Epithelial cell of esophagus (primary cell): ENCODE measurements at regions not wholly inside any gene's neighbourhood (a gene's known extent, or its start where the extent isn't known, plus 50 kb on each side); places are given as distances from the start of the nearest gene placed in this dataset.

Experiments used
- DNase-seq: peaks from one replicate; pipeline ENCODE4 v3.0.0; 2010; ENCODE audit warnings: low read depth
- H3K4me3 ChIP-seq: 2 replicates; pipeline ENCODE4 v1.5.1; 2011; ENCODE audit warnings: mild to moderate bottlenecking, low read length, control low read depth
- TF ChIP-seq, protein P1 (sequence below): IDR thresholded peaks from 2 replicates; pipeline ENCODE4 v1.5.1; 2011; ENCODE audit warnings: low read depth, mild to moderate bottlenecking, low read length, control low read depth, inconsistent platforms; ENCODE audit not compliant: insufficient read depth; ENCODE audit errors: missing control alignments

DNA sequence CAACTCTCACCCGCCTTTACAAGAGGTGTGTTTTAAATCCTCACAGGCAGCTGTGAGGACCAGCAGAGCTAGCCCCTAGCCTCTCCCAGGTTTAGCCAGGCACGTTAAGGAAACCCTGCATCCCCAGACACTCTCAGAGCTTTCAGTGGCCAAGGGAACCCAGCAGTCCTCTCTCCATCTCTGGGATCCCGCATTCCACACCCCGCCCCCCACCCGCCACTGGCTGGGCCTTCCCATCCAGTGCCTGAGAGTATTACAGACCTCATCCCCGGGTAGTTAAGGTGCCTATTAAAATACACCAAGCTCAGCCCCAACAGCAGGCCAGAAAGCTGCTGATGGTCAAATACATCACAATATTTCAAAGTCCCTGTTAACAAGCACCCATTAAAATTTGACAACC, 256.2 kb downstream of the BCOR start:
- DNase-seq = no peak
- no peak overlapping the region for H3K4me3 ChIP-seq
- TF ChIP-seq, protein P1, sequence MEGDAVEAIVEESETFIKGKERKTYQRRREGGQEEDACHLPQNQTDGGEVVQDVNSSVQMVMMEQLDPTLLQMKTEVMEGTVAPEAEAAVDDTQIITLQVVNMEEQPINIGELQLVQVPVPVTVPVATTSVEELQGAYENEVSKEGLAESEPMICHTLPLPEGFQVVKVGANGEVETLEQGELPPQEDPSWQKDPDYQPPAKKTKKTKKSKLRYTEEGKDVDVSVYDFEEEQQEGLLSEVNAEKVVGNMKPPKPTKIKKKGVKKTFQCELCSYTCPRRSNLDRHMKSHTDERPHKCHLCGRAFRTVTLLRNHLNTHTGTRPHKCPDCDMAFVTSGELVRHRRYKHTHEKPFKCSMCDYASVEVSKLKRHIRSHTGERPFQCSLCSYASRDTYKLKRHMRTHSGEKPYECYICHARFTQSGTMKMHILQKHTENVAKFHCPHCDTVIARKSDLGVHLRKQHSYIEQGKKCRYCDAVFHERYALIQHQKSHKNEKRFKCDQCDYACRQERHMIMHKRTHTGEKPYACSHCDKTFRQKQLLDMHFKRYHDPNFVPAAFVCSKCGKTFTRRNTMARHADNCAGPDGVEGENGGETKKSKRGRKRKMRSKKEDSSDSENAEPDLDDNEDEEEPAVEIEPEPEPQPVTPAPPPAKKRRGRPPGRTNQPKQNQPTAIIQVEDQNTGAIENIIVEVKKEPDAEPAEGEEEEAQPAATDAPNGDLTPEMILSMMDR = no peak

DNA sequence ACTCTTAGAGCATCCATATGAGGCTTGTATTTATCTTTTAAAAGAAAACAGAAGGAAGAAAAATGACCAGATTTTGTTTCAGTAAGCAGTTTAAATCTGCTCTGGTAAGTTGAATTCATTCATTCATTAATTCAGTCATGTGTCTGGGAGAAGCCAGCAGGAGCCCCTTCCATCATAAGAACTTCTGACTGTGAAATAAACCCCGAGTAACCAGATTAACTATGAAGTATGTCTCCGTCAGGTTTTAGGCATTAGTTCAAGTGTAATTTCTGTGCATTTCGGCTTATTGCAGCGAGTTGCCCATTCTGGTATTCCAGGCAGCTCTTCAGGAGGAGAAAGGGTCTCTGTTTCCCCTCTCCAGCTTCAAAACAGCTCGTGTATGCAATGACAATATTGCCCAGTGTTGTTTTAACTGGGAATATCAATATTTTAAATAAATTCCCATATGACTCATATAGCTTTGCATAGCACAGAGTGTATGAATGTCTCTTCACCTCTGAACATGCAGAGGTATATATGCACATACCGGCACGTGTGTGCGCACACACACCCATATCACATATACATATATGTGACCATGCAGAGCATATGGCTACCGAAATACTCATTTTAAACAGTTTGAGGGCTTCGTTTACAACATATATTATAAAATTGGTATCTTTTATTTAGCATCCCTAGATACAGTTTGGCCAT, 255.3 kb downstream of the BCOR start:
- TF ChIP-seq, protein P1 = no peak
- H3K4me3 ChIP-seq = no peak overlapping the region
- no peak for DNase-seq

DNA sequence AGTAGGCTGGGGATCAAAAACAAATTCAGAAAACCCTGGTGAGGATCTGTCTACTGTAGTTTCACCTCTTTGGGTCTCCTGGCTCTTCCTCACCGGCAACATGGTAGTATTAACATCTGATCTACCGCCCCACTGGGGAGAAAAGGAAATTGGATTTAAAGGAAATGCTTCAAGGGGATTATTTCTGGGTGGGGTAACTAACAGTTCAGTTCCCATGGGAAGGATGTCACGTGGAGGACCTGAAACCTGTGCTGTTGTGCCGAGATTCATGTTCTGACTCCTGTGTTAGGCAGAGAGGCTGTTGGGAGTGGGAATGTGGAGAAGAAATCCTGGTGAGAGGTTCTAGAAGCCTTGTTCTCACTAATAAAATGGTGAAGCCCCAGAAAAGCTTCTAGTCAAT, 254.4 kb downstream of the BCOR start:
- TF ChIP-seq, protein P1 = no peak
- no peak overlapping the region for H3K4me3 ChIP-seq
- DNase-seq = no peak

DNA sequence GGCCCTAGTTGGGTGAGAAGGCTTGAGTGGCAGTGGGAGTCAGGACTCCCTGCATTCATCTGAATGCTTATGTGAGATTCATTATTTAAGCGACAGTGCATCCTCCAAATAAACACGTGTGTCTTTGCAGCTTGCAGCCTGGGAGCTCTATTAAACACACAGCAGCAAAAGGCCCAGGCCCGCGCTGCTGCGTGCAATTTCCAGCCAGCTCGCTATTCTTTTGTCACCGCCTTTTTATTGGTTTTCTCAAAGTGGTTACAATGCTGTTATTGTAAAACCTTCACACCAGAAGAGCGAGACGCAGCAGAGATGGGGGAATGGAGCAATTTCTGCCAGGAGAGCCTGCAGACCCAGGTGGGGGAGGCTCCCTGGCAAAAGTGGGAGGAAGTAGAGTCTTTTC, 252.5 kb downstream of the BCOR start:
- no peak overlapping the region for H3K4me3 ChIP-seq
- no peak for DNase-seq
- TF ChIP-seq, protein P1 = no peak

DNA sequence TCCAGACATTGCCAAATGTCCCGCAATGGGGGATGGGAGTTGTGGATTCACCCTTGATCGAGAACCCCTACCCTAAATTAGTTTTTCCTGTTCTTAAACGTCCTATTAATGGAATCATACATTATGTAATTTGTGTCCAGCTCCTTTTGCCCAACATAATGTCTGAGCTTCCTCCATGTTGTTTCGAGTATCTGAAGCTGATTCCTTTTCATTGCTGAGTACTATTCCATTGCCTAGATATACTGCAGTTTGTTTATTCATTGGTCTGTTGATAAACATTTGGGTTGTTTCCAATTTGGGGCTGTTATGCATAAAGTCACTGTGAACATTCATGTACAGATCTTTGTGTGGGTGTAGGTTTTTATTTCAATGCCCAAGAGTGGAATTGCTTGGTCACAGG, 251.3 kb downstream of the BCOR start:
- TF ChIP-seq, protein P1 = no peak
- DNase-seq = no peak
- no peak overlapping the region for H3K4me3 ChIP-seq

DNA sequence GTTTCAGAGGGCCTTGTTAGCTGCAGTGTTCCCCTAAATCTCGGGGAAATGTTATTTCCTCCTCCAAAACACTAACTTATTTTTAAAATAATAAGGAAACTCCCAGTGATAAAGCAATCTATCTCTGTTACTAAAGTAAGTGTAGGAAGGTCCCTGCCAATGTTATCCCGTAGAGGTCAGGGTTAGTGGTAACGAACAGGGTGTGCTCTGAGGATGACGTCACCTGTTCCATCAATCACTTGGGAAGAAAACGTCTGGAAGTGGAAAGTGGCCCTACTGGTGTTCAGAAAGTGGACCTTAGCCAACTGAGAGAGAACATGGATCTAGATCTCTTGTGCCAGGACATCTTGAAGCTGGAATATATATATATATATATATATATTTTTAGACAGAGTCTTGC, 249.5 kb downstream of the BCOR start:
- TF ChIP-seq, protein P1 = no peak
- DNase-seq = peak; percentile 9
- no peak overlapping the region for H3K4me3 ChIP-seq

DNA sequence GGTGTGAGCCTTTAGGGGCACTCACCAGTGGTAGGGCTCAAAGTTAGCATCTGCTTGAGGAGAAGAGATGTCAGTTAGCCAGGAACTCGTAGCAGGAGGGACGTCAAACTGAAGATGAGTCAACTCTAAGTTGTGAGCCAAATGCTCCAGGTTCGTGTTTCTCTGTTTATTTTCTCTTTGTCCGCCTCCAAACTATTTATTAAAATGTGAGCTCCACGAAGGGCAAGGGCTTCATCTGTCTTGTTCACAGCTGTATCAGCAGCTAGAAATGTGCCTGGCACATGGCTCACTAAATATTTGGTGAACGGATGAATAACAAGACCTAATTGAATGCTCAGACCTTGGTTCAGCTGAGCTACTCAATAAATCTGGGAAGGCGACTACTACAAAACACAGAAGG, 248.9 kb downstream of the BCOR start:
- no peak overlapping the region for H3K4me3 ChIP-seq
- DNase-seq = no peak
- TF ChIP-seq, protein P1 = no peak
